GM18868 (cell line): ENCODE measurements at regions not wholly inside any gene's neighbourhood (a gene's known extent, or its start where the extent isn't known, plus 50 kb on each side); places are given as distances from the start of the nearest gene placed in this dataset.

Source experiments
- ATAC-seq: cut with Tn5 transposase; IDR thresholded peaks from one replicate; pipeline ENCODE4 v1.9.1; 2021; ENCODE audit warnings: mild to moderate bottlenecking, moderate library complexity; ENCODE audit not compliant: unreplicated experiment

GRCh38 chr5:114665551-114665950 lies 303.7 kb downstream of the KCNN2 start:
- ATAC-seq = no peak

GRCh38 chr5:114660791-114661190 lies 298.9 kb downstream of the KCNN2 start:
- no peak for ATAC-seq

DNA sequence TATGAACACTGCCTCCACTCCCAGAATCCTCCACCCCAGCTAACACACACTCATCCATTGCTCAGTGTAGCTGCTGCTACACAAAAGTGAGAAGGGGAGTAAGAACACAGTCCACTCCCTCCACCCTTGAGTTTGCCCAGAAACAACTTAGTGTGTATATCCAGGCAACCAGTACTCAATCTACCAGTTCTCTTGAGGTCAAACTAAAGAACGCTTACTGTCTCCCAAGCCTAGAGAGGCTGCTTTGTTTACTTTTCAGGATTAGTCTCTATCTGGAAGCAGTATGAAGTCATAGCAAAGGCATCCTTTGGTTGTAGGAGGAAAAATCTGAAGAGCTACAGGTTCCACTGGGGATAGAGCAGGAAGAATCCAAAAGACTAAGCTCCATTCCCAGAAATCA lies 296.3 kb downstream of the KCNN2 start:
- ATAC-seq = no peak

GRCh38 chr5:114657342-114658130 lies 295.7 kb downstream of the KCNN2 start:
- no peak for ATAC-seq

DNA sequence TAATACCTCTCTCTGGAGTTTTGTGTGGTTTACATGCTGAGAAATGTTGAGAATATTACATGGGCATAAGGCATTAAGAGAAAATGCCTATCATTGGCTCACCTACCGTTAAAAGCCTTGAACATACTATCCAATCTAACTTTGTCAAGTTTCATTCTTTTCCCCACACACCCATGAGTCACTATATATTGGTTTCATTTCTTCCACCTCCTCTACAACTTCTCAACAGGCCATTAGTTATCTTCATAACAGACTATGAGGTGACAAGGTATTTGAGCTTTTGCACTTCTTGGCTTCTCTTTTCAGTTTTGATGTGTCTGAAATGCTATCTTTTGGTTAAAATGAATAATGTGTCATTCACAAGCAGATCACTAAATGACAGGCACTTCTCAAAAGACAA lies 288.0 kb downstream of the KCNN2 start:
- no peak for ATAC-seq

- ATAC-seq = no peak
Observed at GRCh38 chr5:114648940-114649339, 287.1 kb downstream of the KCNN2 start.

GRCh38 chr5:114644576-114644975 lies 282.7 kb downstream of the KCNN2 start:
- ATAC-seq = no peak

DNA sequence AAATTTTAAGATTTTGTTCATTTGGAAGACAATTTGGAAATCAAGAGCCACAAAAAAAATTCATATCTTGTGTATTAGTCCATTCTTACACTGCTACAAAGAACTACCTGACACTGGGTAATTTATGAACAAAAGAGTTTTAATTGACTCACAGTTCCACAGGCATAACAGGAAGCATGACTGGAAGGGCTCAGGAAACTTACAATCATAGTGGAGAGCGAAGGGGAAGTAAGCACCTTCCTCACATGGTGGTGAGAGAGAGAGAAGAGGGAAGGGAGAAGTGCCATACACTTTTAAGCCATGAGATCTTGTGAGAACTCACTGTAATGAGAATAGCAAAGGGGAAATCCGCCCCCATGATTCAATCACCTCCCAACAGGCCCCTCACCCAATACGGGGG lies 274.4 kb downstream of the KCNN2 start:
- no peak for ATAC-seq

- no peak for ATAC-seq
Observed at GRCh38 chr5:114634967-114635901, 273.4 kb downstream of the KCNN2 start.

- no peak for ATAC-seq
Observed at GRCh38 chr5:114634517-114634916, 272.6 kb downstream of the KCNN2 start.

GRCh38 chr5:114612406-114612805 lies 250.5 kb downstream of the KCNN2 start:
- no peak for ATAC-seq

- no peak for ATAC-seq
Observed at GRCh38 chr5:114581136-114581535, 219.3 kb downstream of the KCNN2 start.

DNA sequence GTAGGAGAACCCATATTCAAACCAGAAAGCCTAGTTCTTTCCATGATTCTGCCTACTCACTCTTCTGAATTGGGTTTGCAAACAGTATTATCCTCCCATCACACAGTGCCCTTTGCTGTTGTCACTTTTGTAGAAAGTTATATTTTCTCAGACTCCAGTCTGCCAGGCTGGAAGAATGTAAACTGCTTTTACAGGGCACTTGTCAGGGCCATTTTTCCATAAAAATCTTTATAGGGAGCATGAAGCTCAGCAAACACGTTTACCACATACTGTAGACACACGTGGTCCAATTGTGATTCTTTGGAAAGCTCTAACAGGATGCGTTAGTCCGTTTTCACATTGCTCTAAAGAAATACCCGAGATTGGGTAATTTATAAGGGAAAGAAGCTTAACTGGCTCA lies 204.0 kb downstream of the KCNN2 start:
- ATAC-seq = no peak

DNA sequence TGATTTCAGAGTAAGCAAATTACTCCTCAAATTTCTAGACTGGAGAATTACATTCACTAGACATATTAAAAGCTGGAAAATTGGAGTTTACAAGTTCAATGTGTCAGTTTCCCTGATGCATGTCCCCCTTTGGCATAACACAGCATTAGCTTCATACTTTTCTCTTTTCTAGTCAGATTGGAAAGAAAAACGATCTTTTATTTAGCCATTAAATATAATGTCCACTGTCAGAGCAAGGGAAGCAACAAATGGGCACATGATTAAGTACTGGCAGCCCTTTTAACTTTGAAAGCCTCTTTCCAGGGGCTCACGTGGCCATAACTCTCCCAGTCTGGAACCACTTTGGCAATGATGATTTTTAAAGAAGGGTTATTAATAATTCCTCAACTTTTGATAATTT lies 203.3 kb downstream of the KCNN2 start:
- ATAC-seq = no peak

DNA sequence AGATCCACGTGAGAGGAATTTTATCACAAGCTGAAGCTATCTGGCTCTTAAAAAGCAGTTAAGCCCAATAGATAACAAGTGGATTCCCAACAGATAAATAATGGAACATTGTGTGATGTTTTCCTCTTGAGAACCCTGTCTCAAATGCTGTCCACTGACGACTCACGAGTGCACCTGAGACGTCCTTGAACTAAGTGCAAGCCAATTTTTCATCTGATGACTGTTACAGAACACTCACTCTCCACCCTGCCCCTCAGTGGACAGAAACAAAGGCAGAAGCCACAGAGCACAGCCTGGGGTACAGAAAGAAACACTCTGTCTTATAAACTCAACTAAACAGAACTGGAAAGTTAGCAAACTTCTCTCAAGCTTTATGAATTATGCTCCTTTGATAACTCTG lies 199.5 kb downstream of the KCNN2 start:
- ATAC-seq = no peak
